GM18507 (cell line): ENCODE measurements at regions not wholly inside any gene's neighbourhood (a gene's known extent, or its start where the extent isn't known, plus 50 kb on each side); places are given as distances from the start of the nearest gene placed in this dataset.

ENCODE experiments used
- DNase-seq: peaks from one replicate; pipeline ENCODE4 v3.0.0; 2011; ENCODE audit warnings: low read depth; ENCODE audit not compliant: insufficient read length; ENCODE audit errors: extremely low spot score
- FAIRE-seq: peaks from 2 replicates; lab custom pipeline; 2011; peaks lifted over from hg19 to GRCh38; lab: Jason Lieb, UNC

- no peak for DNase-seq
- FAIRE-seq, result no peak
Observed at GRCh38 chr2:146944601-146945000, 900.2 kb upstream of the ACVR2A start.

GRCh38 chr2:146939991-146940685 is 904.7 kb upstream of the ACVR2A start:
- FAIRE-seq, result no peak

GRCh38 chr2:146934921-146935320 is 909.9 kb upstream of the ACVR2A start:
- FAIRE-seq (no peak), DNase-seq (no peak)

More at GRCh38 chr2:146939991-146940685, 904.7 kb upstream of the ACVR2A start:
- no peak for DNase-seq

GRCh38 chr2:146931109-146931508 is 913.7 kb upstream of the ACVR2A start:
- no peak for FAIRE-seq
- no peak for DNase-seq

GRCh38 chr2:146927080-146927711 is 917.6 kb upstream of the ACVR2A start:
- DNase-seq (no peak), FAIRE-seq (no peak)

GRCh38 chr2:146918280-146918679 is 926.5 kb upstream of the ACVR2A start:
- FAIRE-seq (no peak), DNase-seq (no peak)

- no peak for FAIRE-seq
- DNase-seq, result no peak
Observed at GRCh38 chr2:146917431-146918042, 927.3 kb upstream of the ACVR2A start.

- FAIRE-seq, result no peak
- DNase-seq, result no peak
Observed at GRCh38 chr2:146916914-146917313, 927.9 kb upstream of the ACVR2A start.

- no peak for DNase-seq
- FAIRE-seq, result no peak
Observed at GRCh38 chr2:146913476-146913875, 931.4 kb upstream of the ACVR2A start.

- DNase-seq, result no peak
- no peak for FAIRE-seq
Observed at GRCh38 chr2:146912536-146912935, 932.3 kb upstream of the ACVR2A start.

GRCh38 chr2:146908776-146909175 is 936.1 kb upstream of the ACVR2A start:
- DNase-seq, result no peak
- FAIRE-seq, result no peak

- no peak for DNase-seq
- no peak for FAIRE-seq
Observed at GRCh38 chr2:146898083-146898482, 946.7 kb upstream of the ACVR2A start.

GRCh38 chr2:146894514-146894913 is 950.3 kb upstream of the ACVR2A start:
- FAIRE-seq, result no peak
- no peak for DNase-seq

- no peak for FAIRE-seq
Observed at GRCh38 chr2:146893500-146894041, 951.3 kb upstream of the ACVR2A start.

GRCh38 chr2:146890491-146890890 is 954.3 kb upstream of the ACVR2A start:
- DNase-seq, result no peak
- no peak for FAIRE-seq

More at GRCh38 chr2:146893500-146894041, 951.3 kb upstream of the ACVR2A start:
- DNase-seq, result no peak

- FAIRE-seq (no peak), DNase-seq (no peak)
Observed at GRCh38 chr2:146879882-146880281, 964.9 kb upstream of the ACVR2A start.

GRCh38 chr2:146874260-146874658 is 970.6 kb upstream of the ACVR2A start:
- no peak for DNase-seq
- no peak for FAIRE-seq

- FAIRE-seq (no peak), DNase-seq (no peak)
Observed at GRCh38 chr2:146873646-146874259, 971.1 kb upstream of the ACVR2A start.

- DNase-seq (no peak), FAIRE-seq (no peak)
Observed at GRCh38 chr2:146873056-146873455, 971.8 kb upstream of the ACVR2A start.

- no peak for DNase-seq
Observed at GRCh38 chr2:146870691-146871090, 974.1 kb upstream of the ACVR2A start.

More at GRCh38 chr2:146870691-146871090, 974.1 kb upstream of the ACVR2A start:
- no peak for FAIRE-seq
